ENCODE measurements at regions not wholly inside any gene's neighbourhood (a gene's known extent, or its start where the extent isn't known, plus 50 kb on each side); places are given as distances from the start of the nearest gene placed in this dataset.

DNA sequence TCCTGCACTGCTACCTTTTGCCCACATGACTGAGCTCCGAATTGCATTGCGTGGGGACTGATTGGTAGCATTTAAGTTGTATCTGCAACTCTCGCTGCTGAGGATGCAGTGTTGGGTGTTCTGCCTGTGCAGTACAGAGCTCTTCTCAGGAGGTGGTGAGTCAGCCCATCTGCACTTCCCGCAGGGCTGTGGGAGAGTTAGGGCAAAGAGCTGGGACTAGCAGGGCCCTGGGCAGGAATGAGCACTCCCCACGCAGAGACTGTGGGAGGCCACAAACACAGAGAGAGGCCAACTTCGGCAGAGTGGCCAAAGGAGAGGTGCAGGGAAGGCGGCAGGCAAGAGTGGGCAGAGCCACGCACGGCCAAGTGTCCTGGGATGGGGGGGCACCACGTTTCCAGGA is 244.7 kb downstream of the SIPA1L2 start:
- no peak for TF ChIP-seq EZH2 (IDR thresholded peaks at IDR 0.05; ENCODE audit: borderline replicate concordance, low read depth, low read length, severe bottlenecking)
- peak; percentile 51 for TF ChIP-seq FOS (IDR thresholded peaks at IDR 0.05; ENCODE audit: borderline replicate concordance, insufficient read depth, low read length)
- no peak for TF ChIP-seq CTCF (IDR thresholded peaks at IDR 0.05; ENCODE audit: extremely low read depth in 1 of 2, insufficient read depth in 1 of 2, low read depth in 1 of 2, low read length in 2 of 2)
- TF ChIP-seq POLR2A (IDR thresholded peaks at IDR 0.05; ENCODE audit: low read depth, low read length) = no peak
- TF ChIP-seq MYC (IDR thresholded peaks at IDR 0.05; ENCODE audit: low read depth, low read length) = no peak

Measured in endothelial cell of umbilical vein (primary cell).